Stimulated activated CD8-positive, alpha-beta memory T cell treated with anti-CD3 and anti-CD28 coated beads, Interleukin-4, amount 100 ng/mL, for 48 hours (primary cell): ENCODE measurements at regions not wholly inside any gene's neighbourhood (a gene's known extent, or its start where the extent isn't known, plus 50 kb on each side); places are given as distances from the start of the nearest gene placed in this dataset.
A peak's percentile ranks its signal among the peaks of the same experiment; 100 is the strongest.
"Not testable (repeated sequence)": the region's sequence is repeated elsewhere in the genome, so short reads cannot be mapped to it uniquely, and the experiment has no call there.

Experiments
- DNase-seq: peaks from one replicate; pipeline ENCODE4 v3.0.0-alpha.2; 2020

DNA sequence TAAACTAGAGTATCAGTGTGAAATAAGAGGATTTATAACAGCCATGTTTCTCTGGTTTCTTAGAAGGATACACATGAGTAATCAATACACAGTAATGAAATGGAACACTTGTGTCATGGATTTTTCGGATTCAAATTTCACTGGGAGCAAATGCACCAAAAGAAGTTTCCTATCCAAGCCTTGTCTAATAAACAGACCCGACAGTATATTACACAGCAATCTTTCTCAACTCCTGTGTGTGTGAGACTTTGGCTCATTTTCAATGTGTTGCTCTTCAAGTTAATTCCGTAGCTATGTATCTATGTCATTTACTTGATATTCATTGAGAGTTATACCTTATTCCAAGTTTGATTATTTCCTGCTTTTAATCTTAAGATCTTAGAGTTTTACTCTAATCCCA is 930.2 kb downstream of the MAT2B start:
- no peak for DNase-seq

- no peak for DNase-seq
These were observed 934.4 kb downstream of the MAT2B start for GRCh38 chr5:164439799-164440198.

GRCh38 chr5:164449460-164449859 is 944.0 kb downstream of the MAT2B start:
- no peak for DNase-seq

DNA sequence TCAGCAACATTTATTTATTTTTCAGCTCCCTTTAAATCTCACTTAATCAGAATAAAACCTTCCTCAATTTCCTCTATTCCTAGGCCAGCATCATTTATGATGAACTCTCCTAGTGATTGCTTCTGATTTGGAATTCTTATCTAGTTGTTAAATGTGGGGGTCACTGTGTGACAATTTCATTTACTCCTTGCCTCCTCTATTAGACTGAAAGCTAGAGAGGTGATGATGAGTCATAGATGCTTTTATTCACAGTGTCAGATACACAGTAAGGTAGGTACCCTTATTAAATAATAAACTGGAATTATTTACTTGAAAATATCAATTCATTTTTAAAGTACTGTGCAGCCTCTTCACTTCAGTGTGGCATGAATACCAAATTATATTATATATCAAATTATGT is 960.6 kb downstream of the MAT2B start:
- DNase-seq = no peak

GRCh38 chr5:164470312-164470711 is 964.9 kb downstream of the MAT2B start:
- no peak for DNase-seq

DNA sequence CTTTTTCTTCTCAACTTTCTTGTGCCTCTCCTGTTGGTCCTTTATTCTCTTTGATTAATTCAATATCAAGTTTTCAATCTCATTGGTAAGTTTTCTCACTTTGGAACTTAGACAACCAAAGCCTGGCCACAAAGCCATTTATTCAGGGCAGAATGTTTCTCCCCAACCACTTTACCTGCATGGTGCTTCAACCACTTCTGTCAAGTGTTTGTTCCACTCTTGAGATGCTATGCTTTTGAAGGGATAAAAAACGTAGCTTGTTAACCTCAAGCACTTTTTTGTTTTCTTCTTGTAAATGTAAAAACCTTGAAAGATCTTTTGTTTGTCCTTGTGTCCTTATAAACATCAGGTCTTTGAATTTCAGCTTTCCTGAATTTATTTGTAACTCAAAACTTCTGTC is 966.7 kb downstream of the MAT2B start:
- no peak for DNase-seq

- no peak for DNase-seq
These were observed 970.0 kb downstream of the MAT2B start for GRCh38 chr5:164475339-164475977.

GRCh38 chr5:164481270-164481669 is 975.9 kb downstream of the MAT2B start:
- DNase-seq = no peak

- DNase-seq = no peak
These were observed 976.9 kb downstream of the MAT2B start for GRCh38 chr5:164482351-164482750.

DNA sequence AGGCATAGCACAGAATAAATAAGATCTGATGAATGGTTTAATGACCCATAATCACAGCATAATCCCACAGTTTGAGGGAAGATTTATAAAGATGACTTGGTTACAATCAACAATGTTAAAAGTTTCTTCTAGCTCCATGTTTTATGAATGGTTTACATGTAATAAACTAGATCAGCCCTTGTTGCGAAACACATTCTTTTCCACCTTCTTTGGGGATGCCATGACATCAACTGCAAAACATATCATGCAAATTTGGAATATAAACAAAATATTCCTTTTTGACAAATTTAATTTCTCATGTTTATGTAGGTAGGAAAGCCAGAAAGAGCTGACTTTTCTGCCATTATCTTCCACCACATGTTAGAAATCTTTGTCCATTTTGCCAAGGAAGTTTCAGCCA is 979.5 kb downstream of the MAT2B start:
- DNase-seq = no peak

- DNase-seq = no peak
These were observed 982.5 kb downstream of the MAT2B start for GRCh38 chr5:164487939-164488338.

GRCh38 chr5:164497311-164498064 is 992.1 kb downstream of the MAT2B start:
- no peak for DNase-seq

- DNase-seq = no peak
These were observed 993.0 kb downstream of the MAT2B start for GRCh38 chr5:164498438-164498837.

DNA sequence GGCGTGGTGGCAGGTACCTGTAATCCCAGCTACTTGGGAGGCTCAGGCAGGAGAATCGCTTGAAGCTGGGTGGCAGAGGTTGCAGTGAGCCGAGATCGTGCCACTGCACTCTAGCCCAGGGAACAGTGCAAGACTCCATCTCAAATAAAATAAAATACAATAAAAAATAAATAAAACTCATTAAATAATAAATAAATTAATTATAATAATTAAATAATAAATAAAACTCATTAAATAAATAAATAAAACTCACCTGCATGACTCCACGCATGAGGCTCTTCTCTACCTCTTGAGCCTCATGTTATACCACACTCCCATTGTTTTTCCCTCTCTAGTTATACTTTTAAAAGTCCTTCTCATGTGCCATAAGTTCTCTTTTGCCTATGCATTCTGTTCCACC is 995.4 kb downstream of the MAT2B start:
- no peak for DNase-seq

GRCh38 chr5:164501344-164501743 is 995.9 kb downstream of the MAT2B start:
- no peak for DNase-seq

DNA sequence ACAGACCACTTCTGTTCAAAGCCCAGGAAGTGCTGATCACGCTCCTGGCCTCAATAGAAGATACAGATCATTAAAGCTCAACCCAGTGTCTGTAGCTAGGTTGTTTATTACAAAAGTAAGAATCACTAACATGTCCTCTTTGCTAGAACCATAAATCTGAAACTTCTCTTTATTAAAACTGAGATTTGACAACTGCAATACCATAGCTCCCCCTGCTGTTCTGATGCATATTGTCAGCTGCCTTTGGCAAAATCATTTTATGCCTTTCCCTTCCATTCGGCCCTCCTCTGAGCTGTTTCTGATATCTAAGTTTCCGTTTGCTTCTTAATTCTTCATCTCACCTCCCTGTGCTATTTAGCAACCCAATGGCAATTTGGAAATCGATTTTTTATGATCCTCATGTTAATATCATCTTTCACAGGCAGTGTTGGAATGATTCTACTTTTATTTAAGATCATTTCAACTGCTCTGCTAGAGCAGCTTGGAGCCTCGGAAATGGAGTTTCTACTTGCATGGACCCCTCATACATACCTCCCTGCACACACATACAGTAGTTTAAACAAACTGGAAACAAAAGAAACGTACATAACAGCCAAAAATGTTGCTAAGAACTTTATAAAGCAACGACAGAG is 998.8 kb downstream of the MAT2B start:
- peak; percentile 27 for DNase-seq

DNA sequence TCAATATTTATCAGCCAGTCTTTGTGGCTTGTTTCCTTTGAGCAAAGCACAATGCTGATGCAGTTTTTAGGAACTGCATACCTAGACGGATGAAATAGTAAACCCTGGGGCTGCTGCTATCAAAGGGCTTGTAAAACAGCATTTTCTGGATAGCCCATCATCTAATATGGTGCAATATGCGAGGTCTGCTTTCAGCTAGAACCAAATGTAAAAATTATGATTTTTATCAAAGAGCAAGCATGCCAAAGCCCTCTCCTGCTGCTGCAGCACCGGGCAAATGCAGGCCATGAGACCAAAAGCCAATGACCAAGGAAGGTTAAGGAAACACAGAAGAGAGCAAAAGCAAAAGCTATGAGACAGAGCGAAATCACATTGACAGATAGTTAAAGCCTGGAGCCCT is 1000.4 kb downstream of the MAT2B start:
- no peak for DNase-seq

- DNase-seq = no peak
These were observed 1012.8 kb downstream of the MAT2B start for GRCh38 chr5:164518067-164518740.

DNA sequence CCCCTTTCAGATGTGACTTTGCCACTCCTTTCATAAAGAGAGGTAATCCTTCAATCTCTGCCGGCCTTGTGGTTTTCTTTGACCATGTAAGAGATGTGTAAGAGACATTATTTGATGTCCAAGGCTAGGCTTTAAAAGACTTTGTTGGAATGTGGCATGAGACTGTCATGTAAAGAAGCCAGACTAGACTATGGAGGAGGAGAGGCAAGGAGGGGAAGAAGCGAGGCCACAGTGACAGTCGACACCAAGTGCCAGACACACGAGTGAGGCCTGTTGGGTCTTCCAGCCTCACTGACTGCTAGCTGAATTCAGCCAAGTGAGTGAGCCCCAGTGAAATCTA is 1013.3 kb downstream of the MAT2B start:
- DNase-seq = no peak

- no peak for DNase-seq
These were observed 1026.9 kb downstream of the MAT2B start for GRCh38 chr5:164532235-164532900.

DNA sequence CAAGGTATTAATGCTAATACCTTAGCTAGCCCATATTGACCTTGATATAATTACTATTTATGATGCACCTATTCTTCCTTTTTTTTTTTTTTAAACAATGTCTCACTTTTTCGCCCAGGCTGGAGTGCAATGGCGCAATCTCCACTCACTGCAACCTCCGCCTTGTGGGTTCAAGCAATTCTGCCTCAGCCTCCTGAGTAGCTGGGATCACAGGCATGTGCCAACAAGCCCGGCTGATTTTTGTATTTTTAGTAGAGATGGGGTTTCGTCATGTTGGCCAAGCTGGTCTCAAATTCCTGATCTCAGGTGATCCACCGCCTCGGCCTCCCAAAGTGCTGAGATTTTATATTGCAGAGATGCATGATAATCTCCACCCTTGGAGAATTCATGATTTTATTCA is 1028.0 kb downstream of the MAT2B start:
- not testable (repeated sequence) for DNase-seq

- DNase-seq = no peak
These were observed 1034.8 kb downstream of the MAT2B start for GRCh38 chr5:164540174-164540573.

DNA sequence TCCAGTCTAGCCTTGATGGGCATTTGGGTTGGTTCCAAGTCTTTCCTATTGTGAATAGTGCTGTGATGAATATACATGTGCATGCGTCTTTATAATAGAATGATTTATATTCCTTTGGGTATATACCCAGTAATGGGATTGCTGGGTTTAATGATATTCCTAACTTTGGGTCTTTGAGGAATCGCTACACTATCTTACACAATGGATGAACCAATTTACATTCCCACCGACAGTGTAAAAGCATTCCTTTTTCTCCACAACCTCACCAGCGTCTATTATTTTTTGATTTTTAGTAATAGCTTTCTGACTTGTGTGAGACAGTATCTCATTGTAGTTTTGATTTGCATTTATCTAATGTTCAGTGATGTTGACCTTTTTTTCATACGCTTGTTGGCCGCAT is 1040.1 kb downstream of the MAT2B start:
- DNase-seq = no peak
